ENCODE measurements at regions not wholly inside any gene's neighbourhood (a gene's known extent, or its start where the extent isn't known, plus 50 kb on each side); places are given as distances from the start of the nearest gene placed in this dataset.

- TF ChIP-seq, protein P1, sequence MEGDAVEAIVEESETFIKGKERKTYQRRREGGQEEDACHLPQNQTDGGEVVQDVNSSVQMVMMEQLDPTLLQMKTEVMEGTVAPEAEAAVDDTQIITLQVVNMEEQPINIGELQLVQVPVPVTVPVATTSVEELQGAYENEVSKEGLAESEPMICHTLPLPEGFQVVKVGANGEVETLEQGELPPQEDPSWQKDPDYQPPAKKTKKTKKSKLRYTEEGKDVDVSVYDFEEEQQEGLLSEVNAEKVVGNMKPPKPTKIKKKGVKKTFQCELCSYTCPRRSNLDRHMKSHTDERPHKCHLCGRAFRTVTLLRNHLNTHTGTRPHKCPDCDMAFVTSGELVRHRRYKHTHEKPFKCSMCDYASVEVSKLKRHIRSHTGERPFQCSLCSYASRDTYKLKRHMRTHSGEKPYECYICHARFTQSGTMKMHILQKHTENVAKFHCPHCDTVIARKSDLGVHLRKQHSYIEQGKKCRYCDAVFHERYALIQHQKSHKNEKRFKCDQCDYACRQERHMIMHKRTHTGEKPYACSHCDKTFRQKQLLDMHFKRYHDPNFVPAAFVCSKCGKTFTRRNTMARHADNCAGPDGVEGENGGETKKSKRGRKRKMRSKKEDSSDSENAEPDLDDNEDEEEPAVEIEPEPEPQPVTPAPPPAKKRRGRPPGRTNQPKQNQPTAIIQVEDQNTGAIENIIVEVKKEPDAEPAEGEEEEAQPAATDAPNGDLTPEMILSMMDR (IDR thresholded peaks at IDR 0.05), result no peak
- TF ChIP-seq POLR2A (IDR thresholded peaks at IDR 0.05), result no peak
Observed at GRCh38 chr3:80445053-80445452, 677.3 kb upstream of the ROBO1 start.

Measured in esophagus squamous epithelium (tissue), 4 donors.